GM12891 (cell line): ENCODE measurements at regions not wholly inside any gene's neighbourhood (a gene's known extent, or its start where the extent isn't known, plus 50 kb on each side); places are given as distances from the start of the nearest gene placed in this dataset.

Source experiments
- POLR2A ChIP-seq: IDR thresholded peaks from 2 replicates; pipeline ENCODE4 v1.6.1; 2011; ENCODE audit warnings: low read depth, low read length, control low read depth
- POLR2AphosphoS5 ChIP-seq: IDR thresholded peaks from 2 replicates; pipeline ENCODE4 v1.6.1; 2011; ENCODE audit warnings: low read depth, low read length, control low read depth
- SPI1 ChIP-seq: IDR thresholded peaks from 2 replicates; pipeline ENCODE4 v1.6.1; 2011; ENCODE audit warnings: low read depth, low read length, control low read depth
- TAF1 ChIP-seq: IDR thresholded peaks from 2 replicates; pipeline ENCODE4 v1.6.1; 2011; ENCODE audit warnings: low read depth, low read length, control low read depth

DNA sequence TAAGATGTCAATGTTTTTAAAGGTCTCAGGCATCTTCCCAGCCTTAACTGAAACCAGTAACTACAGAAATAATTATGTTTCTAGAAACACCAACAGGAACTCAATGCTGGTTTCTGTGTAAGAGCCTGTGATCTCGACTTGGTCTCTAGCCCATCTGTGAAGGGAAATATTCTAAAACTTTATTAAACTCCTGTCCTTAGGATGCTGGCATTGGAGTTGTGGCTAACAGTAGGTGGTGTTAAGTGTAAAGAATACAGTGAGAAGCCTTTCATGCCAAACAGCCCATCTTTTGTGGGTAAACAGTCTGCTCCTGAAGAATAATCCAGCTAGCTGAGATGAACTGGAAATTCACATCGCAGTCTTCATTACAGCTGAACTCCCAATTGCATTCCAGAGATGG is 133.2 kb downstream of the ADAMTS15 start:
- TF ChIP-seq POLR2A = no peak
- no peak for TF ChIP-seq POLR2AphosphoS5
- TF ChIP-seq SPI1 = no peak
- TF ChIP-seq TAF1 = no peak
